Hypothalamus (tissue), 51 donors: ENCODE measurements at regions not wholly inside any gene's neighbourhood (a gene's known extent, or its start where the extent isn't known, plus 50 kb on each side); places are given as distances from the start of the nearest gene placed in this dataset.
"Not testable (repeated sequence)": the region's sequence is repeated elsewhere in the genome, so short reads cannot be mapped to it uniquely, and the experiment has no call there.

Experiments
- DNase-seq, 51 donors: peaks; one replicate each; lab custom pipeline; 2025; lab: John Stamatoyannopoulos, UW

DNA sequence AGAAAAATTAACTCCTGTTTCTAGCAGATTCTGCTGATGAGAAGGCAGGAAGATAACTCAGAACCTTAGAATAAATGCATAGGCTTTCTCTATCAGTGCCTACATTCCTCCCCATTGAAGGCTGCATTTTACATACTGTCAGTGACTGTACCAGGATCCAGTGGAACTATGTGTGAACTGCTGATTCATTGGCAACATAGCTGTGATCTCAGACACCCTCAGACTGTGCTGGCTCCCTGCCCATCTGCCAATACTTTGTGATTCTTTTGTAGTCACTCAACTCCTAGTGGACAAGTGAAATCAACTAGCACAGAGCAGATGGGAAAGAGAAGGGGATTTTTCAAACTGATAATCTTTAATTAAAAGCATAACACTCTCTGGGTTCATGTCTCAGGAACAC is 375.8 kb downstream of the MDFIC start:
- no peak for DNase-seq

GRCh38 chr7:115293628-115294240 is 371.8 kb downstream of the MDFIC start:
- no peak for DNase-seq

DNA sequence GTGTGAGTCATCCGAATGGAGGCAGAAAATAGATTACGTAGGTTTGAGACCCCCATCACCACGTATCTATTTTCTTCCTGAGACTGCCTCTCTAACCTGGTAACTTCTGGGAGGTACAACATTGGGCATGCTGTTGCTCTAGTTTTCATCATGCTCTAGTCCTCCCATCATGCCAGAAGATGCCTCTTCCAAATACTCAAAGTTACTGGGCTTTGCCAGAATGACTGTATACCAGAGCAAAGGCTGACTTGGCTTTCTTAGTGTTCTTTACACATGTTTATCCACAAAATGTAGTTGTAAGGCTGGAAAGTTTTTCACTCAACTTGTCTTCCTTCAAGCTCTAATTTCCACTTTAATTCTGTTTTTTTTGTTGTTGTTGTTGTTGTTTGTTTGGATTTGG is 370.5 kb downstream of the MDFIC start:
- DNase-seq: no peak

GRCh38 chr7:115289971-115290370 is 368.1 kb downstream of the MDFIC start:
- DNase-seq: no peak

DNA sequence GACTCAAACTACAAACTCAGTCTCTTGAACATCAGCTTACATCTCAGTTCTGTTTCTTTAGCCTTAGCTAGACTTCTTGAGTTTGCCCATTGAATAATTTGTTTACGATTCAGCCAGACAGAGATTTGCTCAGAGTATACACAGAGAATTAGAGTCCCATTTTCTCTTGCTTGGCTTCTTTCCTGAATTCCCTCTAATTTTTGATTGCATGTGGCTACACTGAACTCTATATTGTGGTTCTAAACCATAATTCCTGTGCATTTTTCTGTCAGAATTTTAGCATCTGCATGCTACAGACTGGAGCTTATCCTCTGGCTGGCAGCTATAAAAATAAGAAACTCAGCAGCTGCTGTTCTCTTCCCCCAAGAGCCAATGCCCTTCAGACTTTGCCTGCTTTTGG is 354.9 kb downstream of the MDFIC start:
- no peak for DNase-seq

GRCh38 chr7:115273855-115274254 is 352.0 kb downstream of the MDFIC start:
- not testable (repeated sequence) for DNase-seq

GRCh38 chr7:115273139-115273772 is 351.4 kb downstream of the MDFIC start:
- DNase-seq: no peak

DNA sequence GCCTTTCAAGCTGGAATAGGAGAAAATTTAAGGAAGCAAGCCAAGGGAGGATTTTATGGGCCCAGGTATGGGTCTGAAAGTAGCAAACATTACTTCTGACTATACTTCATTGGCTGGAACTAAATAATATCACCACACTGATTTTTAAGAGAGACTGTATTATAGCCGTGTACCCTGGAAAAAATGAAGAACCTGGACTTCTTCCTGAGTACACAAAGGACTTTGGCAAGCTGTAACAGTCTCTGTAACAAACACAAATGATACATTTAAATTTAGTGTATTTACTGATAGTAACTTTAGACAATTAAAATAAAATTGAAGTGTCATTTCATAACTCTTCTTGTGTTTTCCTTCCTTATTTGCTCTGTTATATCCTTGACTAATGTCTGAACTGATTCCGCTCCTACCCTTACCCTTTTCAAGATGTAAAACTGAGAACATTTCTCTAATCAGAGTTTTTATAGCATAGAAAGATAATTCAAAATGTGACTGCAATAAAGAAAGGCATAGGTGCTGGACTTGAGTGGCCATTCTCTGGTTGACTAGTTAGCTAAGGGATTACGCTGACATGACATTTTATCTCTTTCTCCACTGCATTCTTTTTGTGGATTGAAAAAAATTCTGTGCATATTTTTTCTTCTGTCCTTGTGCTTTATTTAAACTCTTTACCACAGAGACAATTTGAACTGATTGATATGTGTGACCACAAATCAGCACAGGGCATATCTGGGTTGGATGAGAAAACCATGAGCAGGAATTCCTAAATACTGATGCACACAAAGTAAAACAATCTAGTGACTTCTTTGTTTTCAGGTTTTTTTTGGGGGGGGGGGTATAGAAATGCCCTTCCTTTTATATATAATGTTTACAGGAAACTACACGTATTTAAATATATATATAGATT is 349.7 kb downstream of the MDFIC start:
- DNase-seq: no peak

- DNase-seq: no peak
These were observed 347.6 kb downstream of the MDFIC start for GRCh38 chr7:115269486-115269885.

GRCh38 chr7:115267503-115267902 is 345.6 kb downstream of the MDFIC start:
- no peak for DNase-seq

DNA sequence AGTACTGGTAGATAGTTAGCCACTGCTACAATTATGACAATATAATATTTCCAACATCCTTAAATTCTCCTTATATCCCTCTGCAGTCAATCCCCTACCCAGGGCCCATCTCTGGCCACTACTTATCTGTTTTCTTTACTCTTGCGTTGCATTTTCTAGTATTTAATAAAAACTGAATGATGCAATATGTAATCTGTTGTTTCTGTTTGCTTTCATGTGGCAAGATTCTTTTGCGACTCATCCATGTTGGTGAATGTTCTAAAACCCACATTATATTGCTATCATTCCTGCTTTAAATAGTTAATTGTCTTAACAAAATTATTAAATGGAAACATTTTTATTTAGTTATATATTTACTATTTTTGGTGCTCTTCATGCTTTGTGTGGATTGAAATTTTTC is 338.5 kb downstream of the MDFIC start:
- no peak for DNase-seq

DNA sequence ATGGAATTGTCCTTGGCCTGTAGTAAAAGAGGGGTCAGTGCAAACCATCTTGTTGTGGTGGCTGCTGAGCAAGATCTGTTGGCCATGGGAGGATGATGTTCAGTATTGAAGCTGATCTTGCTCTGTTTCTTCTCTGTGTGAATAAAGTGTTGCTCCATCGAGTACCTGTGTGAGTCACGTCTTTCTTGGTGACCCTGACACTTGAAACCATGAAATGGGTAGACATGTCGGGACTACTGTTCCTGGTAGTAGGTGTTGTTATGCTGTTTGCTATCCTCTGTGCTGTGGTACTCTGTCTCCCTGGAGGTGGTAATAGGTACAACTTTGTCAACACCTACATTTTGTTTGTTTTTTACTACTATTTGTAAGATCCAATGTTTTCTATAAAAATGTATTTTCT is 330.6 kb downstream of the MDFIC start:
- no peak for DNase-seq

GRCh38 chr7:115249080-115249479 is 327.2 kb downstream of the MDFIC start:
- DNase-seq: no peak

DNA sequence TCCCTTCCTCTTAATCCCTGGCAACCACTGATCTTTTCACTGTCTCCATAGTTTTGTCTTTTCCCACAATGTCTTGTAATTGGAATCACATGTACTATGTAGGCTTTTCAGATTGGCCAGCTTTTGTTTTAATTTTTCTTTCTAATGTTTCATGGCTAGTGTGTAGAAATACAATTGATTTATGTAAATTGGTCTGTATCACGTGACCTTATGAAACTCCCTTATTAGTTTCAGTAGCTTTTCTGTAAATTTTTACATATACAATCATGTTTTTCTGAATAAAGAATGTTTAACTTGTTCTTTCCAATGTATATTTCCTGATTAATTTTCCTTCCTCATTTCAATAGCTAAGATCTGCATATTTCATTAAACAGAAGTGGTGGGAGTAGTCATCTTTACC is 319.3 kb downstream of the MDFIC start:
- DNase-seq: no peak

DNA sequence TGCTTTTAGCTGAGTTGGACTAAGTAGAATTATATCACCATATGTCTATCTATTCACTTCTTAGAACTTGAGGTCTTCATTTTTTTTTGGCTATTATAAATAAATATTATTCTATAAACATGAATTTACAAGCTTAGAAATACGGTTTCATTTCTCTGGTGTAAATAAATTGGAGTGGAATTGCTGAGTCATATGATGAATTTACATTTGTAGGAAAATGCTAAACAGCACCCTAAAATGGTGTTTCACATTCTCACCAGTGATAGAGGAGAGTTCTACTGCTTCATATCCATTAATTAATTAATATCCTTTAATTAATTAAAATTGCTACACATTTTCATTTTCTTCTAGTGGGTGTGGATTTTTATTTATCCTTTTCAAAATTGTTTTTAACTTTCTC is 318.3 kb downstream of the MDFIC start:
- DNase-seq: no peak

GRCh38 chr7:115235075-115235474 is 313.2 kb downstream of the MDFIC start:
- no peak for DNase-seq

DNA sequence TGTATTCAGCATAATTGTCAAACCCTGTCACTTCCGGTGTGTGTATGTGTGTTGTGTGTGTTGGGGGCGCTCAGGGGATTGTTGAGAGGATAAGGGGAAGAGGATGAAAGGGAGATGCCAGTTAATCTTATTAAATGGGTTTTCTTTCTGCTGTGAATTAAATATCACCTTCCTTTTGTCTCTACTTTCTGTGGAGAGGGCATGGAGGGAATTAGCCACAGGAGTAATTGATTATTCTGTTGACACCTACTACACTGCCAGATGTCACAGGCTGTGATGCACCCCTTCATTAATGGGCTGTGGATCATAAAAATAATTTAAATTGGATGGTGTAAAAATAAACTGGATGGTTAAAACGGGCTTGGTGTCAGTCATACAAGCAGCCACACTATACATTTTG is 311.9 kb downstream of the MDFIC start:
- DNase-seq: no peak

GRCh38 chr7:115232041-115232440 is 310.1 kb downstream of the MDFIC start:
- DNase-seq: no peak

DNA sequence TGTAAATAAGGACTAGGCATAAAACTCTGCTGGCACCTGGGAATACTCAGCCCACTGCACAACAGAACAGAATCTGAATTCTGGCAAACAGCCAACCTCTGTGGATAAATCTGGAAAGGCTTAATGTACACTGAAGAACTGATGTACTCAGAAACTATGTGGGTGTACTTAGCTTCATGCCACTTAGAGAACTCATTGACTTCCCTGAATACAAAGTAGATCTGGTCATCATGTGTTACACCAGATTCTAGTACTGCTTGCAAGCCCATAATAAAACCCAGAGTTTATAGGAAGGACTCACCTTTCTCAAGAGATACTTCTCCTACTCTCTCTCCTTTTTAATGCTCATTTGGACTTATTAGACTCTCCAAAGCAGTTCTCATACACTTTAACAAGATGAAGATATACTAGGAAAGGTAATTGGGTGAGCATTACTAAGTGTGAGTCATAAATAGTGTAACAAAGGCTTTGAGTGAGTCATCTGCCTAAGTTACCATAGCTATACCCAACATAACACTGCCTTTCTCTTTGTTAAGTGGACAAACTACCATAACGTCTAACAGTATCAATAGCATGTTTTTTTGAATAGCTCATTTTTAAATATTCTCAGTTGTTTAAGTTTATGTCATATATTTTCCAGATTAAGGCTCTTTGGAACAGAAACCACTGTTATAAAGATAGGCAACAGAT is 309.1 kb downstream of the MDFIC start:
- peak in 1 of 51 donors; percentile 37 for DNase-seq

- no peak for DNase-seq
These were observed 307.7 kb downstream of the MDFIC start for GRCh38 chr7:115229401-115230105.
